GM18867 (cell line): ENCODE measurements at regions not wholly inside any gene's neighbourhood (a gene's known extent, or its start where the extent isn't known, plus 50 kb on each side); places are given as distances from the start of the nearest gene placed in this dataset.
"Not testable (repeated sequence)": the region's sequence is repeated elsewhere in the genome, so short reads cannot be mapped to it uniquely, and the experiment has no call there.

Experiments
- ATAC-seq: cut with Tn5 transposase; IDR thresholded peaks from one replicate; pipeline ENCODE4 v1.9.1; 2021; ENCODE audit warnings: mild to moderate bottlenecking, moderate library complexity; ENCODE audit not compliant: unreplicated experiment

DNA sequence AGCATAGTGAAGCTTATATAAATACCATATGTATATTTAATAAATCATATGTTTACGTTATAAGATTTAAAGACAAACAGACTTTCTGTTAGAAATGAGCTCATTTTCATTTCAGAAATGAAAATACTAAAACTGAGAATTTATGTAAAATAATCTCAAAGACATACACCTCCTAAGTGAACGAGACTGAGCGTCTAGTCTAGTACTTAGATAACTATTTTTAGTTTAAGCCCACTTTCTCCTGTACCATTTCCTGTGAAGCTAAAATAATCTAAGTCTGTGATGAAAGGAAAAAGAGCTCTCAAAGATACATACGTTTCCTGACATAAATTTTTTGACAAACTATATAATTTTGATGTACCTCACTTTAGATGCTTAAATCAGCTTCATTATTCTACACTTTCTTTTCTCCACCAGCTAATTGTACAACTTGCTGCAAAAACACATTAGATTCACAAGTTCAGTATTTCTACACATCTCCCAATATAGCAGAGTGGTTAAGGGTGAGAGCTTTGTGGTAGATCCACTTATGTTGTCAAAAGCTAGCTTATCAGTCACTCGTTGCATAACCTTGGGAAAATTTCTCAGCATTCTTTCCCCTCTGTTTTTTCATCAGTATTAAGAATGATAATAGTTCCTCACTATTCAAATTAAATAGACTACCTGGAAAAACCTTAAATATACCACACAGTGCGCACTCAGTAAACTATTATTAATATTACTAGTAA is 703.0 kb downstream of the PLOD2 start:
- ATAC-seq: no peak

DNA sequence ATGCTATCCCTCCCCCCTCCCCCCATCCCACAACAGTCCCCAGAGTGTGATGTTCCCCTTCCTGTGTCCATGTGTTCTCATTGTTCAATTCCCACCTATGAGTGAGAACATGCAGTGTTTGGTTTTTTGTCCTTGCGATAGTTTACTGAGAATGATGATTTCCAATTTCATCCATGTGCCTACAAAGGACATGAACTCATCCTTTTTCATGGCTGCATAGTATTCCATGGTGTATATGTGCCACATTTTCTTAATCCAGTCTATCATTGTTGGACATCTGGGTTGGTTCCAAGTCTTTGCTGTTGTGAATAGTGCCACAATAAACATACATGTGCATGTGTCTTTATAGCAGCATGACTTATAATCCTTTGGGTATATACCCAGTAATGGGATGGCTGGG is 701.3 kb downstream of the PLOD2 start:
- ATAC-seq: not testable (repeated sequence)

DNA sequence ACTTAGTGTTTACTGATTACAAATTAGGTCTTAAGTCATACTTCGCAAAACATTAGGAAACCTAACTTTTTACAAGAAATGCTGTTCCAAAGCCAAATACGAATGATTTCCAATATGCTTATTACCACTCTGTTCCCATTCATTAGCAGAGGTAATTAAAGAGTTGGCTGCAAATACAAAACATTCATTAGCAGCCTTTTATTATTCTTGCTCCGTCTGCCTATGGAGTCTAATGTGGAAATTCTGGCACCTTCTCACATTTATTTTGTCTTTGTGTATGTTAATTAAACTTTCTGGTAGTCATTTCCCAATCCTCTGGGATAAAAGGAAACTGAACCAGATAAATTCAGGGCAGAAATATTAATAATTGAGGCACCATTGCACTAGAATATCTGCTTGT is 689.0 kb downstream of the PLOD2 start:
- ATAC-seq: no peak

DNA sequence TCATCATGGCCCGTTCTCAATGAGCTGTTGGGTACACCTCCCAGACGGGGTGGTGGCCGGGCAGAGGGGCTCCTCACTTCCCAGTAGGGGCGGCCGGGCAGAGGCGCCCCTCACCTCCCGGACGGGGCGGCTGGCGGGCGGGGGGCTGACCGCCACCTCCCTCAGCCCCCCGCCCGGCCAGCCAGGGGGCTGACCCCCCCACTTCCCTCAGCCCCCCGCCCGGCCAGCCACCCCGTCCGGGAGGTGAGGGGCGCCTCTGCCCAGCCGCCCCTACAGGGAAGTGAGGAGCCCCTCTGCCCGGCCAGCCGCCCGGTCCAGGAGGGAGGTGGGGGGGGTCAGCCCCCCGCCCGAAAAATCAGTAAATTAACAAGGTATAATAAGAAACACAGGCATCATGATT is 678.2 kb downstream of the PLOD2 start:
- ATAC-seq: not testable (repeated sequence)

DNA sequence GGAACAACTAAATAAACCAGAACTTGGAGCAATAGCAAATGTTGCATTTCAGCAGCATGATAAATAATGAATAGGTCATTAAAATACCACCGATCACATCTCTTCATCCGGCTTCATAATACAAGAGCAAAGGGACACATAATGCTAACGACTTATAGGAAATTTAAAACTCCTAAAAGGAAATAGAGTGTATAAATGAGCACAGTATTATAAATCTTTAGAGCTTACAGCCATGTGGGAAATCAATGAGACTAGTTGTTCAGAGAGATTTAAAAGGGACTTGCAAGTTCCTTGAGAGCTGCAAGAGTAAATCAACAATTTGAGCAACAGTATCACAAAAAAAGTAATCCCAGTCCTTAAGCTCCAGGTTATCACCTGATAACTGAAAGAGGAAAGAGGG is 677.0 kb downstream of the PLOD2 start:
- no peak for ATAC-seq

DNA sequence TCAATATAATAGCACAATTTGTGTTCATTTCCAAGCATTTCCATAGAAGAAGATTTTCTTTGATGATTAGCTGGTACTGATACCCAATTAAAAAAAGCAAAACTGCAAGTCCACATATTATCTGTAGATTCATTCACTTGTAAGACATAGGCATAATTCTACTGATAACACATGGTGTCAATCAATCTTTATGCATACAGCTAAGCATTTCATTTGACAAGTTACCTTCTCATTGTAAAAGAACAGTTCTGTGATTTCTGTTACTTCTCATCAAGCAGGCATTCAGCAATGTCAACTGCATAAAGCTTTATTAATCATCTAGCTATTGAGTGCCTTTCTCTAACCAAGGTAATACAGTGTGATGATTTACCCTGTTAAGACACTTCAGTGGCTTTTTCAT is 672.0 kb downstream of the PLOD2 start:
- no peak for ATAC-seq

DNA sequence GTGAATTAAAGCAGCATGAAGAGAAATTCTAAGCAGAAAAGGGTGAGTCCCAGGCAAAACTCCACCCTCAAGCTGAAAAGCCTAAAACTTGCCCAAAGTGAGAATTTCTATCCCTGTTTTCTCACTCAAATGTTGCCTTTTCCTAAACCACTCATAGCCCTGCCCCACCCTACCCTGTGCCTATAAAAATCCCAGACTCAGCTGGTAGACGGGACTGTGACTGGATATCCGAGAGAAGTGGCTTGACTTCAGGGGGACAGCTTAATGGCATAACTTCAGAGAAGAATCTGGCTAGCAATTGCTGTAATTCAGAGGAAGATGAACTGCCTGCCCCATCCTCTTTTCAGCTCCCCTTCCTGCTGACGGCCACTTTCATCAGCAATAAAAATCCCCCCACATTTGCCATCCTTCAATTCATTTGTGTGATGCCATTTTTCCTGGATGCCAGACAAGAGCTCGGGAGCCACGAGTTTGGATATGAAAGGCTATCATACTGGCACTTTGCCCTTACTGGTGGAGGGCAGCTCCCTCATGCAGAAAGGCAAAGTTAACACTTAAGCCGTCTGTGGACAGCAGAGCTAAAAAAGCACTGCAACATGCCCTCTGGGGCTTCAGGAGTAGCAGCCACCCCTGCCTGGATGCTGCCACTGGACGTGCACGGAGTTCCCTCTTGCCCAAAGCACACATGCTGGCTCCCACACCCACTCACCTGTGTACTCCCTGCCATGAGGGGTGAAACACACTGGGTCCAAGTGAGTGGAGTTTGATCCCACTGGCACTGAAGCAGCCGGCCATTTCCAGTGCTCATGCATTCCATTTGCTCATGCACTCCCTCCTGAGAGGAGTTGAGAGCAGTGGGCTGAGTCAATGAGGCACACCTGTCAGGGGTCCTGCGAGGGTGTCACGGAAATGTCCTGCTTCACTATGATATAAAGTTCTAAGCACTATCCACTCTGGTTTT is 670.6 kb downstream of the PLOD2 start:
- ATAC-seq: no peak

DNA sequence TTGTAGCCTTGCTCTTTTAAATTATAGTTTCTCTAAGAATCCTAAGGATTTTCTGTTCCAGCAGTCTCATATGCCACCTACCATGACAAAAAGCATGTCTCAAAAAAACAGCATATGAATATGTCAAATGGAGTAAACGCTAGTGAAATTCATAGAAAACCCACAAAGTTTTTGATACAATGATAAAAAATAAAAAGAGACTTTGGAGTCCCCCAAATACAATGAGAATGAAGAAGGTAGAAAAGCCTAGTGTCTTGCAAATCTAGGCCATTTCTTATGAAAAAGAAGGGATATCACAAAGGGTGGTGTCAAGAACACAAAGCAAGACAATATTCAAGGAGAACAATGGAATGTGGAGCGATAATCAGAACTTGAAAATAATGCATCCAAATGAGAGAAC is 668.5 kb downstream of the PLOD2 start:
- no peak for ATAC-seq

DNA sequence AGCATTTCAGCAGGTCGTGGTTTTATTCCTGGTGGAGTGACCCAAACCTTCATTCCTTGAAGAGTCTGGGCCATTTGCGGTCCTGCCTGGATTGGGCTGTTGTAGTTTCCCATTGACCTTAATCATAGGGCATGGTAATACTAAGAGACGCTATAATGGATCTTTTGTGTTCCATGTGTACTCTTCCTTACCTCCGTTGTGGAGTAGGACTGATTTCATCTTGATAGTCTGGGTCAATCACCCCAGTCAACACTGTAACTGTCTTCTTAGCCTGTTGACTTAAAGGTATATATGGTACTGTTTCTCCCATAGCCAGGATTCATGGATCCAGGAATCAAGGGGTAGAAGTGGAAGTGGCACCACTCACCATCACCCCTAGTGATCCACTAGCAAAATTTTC is 643.6 kb downstream of the PLOD2 start:
- not testable (repeated sequence) for ATAC-seq

DNA sequence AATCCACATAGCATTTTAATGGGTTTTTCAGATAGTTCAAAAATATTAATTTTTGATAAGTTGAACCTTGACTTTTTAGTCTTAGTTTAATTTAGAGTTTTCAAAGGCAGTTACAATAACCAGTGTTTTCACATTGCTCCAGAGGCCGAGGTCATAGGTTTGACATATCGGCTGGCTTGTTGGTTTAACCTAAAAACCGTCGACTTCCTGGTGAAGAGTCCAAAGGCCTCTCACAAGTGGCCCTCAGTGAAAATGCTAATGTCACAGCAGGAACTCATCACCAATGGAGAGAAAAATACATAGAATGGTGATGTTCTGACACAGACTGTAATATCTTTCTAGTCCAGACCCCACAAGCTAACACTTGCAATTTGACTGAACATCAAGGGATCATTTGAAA is 642.3 kb downstream of the PLOD2 start:
- no peak for ATAC-seq

DNA sequence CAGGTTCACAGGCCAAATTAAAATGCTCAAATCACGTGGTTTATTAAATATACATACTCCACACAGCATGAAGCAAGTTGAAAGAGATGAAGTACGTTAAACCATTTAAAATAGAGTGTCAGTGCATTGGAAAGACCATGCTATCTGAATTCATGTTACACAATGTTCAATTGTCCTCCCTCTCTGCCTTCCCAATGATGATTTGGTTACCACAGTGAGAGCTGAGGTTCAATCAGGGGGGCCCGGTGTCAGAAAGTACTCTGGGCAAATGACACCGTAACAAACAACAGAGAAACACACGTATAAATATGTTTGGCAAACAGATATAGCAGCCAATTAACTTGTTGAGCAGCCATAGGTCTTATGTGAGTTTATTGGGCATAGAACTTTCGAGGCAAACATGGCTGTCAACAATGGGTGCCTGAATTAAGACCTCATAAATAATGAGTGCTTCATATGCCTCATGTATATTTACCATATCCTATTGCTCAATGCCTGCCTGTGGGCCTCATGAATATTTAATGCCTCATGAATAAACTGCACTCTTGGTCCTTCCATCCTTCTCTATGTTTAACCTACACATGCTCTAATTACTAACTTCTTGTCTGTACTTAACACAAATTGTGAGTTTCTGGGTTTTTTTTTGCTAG is 641.5 kb downstream of the PLOD2 start:
- no peak for ATAC-seq

DNA sequence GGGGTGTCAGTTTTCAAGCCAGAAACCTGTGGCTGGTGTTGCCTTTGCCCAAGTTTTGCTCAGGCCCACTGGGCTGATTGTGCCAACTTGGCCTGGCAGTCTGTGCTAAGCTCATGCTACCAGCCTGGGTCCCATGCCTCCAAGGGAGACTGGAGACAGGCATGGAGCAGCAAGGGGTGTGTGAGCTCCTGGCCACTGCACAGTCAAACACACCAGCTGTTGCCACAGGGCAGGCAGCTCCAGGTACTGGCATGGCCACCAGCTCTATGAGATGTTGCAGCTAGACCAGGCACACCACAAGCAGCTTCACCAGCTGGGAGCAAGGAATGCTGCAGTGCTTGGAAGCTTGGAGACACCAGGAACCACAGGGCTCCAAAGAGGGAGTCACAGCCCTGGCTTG is 638.8 kb downstream of the PLOD2 start:
- no peak for ATAC-seq

DNA sequence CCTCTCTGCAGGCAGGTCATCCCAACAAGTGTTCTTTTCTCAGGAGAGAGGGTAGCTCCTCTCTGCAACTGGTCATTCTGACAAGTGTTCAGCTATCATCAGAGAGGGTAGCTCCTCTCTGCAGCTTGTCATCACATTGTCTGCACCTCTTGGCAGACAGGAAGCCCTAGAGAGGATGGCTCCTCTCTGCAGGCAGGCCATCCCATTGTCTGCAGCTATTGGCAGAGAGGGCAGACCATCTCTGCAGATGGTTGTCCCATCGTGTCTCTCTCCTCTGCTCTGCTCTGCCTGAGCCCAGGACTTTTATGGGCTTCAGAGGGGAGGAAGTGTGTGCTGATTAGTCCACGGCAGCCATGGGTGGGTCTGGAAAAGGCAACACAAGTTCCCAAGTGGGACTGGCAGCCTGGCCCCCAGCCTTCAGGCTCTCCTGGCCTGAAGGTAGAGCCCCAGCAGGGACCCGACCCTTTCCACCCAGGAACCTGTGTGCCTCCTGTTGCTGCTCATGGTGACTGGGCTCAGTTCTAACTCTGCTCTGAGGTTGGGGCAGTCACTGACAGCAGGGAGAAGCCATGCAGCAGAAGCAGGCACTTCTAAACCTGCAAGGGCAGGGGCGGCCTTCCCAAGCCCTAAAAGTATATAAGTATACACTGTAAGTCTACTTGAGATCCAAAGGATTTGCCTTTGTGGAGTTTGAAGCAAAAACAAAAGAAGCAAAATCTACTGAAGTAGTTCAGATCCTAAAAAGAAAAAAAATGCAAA is 637.9 kb downstream of the PLOD2 start:
- ATAC-seq: no peak

DNA sequence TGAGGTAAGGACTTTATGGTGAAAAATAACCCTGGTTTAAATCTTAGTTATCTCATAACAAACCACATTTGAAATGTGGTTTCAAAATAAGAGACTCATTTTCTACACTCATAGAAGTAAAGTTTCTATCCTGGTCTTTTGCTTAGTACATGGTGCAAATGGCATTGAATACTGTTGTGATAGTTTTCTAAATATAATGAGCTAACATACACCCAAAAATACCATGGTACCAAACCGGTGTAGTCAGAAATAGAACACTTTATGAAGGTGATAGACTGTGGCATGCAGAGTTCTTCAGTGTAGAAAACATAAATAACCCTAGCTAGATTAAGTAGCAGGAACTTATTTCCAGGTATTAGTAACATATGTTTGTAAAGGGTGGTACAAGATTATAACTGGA is 629.4 kb downstream of the PLOD2 start:
- no peak for ATAC-seq

DNA sequence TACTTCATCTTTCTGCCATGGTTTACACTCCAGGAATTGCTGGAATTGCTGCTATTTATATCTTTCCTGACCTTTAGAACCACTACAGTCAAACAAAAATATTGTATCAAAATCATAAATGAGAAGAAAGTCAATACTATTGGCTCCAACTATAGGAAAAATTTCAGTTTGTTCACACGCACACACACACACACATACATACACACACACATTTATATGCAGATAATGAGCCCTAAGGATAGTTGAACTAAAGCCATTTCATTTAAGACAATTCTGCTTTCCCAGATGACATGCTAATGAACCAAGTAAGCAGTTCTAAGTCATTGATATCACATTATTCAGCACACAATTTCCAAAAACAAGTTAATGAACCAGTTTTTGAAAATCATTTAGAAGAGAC is 627.3 kb downstream of the PLOD2 start:
- ATAC-seq: no peak

DNA sequence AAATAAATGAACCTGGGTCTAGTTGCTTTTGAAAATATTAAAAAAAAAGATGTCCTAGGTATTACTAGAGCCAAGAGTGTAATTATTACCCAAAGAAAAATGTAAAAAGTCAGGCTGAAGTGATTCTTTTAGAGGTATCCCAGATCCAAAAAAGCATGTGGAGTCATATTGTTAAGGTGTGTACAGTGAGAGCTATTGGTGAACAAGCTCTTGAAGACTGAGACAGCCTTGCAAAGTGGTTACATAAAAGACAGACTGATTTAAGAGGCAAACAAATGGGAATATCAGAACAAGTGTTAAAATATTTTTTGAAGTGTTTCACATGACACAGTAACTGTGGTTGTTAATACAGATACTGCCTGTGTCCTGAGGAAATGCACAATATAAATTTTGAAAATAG is 624.5 kb downstream of the PLOD2 start:
- ATAC-seq: no peak

DNA sequence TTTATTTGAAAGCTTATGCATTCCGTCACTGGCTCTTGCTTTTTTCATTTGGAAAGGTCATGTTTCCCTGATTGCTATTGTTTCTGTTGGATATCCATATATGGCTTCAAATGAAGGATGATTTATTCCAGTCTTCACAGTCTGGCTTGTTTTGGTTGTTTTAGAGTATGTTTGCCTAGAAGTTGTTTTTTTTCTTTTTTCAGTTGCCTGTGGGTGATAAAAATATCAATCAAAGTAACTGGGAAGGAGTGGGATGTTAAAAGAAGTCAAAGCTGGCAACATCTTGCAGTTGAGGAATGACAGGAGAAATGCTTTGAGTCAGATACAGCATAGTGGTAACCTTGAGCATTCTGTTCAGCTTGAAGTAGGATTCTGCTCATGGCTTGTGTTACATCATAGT is 610.5 kb downstream of the PLOD2 start:
- no peak for ATAC-seq

DNA sequence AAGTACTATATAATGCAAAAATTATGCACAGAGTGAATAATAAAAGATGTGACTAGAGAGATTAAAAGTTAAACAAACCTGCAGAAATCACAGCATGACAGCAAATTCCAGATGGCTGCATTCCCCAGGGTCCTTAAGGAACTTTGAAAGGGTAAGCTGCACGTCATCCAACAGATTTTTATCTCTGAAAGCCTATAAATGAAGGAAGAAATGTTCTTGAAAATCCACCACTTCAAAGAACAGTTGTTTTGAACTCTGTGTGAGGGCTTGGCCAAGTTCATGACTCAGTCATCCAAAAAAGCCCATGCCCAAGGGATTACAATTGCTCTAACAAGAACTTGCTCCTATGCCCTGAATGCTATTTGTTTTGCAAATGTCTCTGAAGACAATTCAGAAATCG is 603.6 kb downstream of the PLOD2 start:
- ATAC-seq: no peak

DNA sequence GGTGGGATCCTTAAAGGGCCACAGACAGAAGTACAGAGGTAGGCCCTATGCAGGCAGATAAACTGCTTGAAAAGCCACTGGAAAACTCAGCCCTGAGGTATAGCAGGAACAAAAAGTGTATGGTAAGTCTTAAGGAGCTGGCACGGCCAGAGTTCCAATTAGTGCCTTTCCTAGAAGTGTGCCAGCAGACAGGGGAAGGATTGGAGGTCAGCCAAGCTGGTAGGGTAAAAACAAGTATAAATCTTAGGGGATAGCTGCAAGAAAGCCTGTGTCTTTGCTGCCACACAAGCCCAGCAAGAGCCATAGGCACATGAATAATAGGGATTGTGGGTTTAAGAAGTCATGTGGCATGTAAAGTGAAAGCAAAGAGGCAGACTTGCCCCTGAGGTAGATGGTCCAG is 582.5 kb downstream of the PLOD2 start:
- ATAC-seq: no peak

DNA sequence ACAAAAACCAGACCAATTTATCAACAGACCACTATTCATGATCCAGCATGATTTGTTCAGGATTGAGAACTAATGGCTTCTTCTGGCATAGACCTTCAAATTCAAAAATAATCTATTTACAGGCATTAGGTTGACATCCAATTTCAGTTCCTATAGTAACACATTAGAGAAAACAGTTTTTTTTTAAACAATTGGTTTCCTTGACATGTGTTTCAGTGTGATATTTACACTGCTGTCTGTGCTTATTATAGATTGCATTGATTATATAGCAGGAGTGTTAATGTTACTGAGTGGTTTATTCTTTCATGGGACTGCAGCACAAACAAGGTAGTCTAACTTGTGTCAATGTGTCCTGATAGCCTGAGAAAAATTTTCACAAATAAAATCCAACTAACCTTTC is 579.3 kb downstream of the PLOD2 start:
- no peak for ATAC-seq

DNA sequence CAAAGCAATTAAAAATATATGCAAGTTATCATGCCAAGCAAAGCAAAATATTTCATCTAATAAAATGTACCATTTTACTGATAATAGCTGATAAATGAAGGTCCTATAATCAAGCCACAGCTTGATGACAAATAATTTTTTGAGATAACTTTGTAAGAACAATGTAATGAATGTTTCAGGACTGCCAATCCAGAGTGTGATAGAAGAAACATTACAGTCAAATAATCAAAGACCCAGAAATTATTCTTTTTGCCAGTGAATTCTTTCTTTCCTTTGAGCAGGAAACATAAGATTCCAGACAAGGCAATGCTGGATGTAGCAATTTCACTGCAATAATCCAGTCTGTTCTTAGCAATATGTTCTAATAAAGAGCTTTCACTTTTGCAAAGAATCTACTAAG is 556.1 kb downstream of the PLOD2 start:
- no peak for ATAC-seq
